CD4-positive, alpha-beta T cell (primary cell): ENCODE measurements at regions not wholly inside any gene's neighbourhood (a gene's known extent, or its start where the extent isn't known, plus 50 kb on each side); places are given as distances from the start of the nearest gene placed in this dataset.

Source experiments
- ATAC-seq: fragments of 200-7000 bp; cut with Tn5 transposase; one replicate; pipeline ENCODE4 v1.10.0; 2022; ENCODE audit warnings: mild to moderate bottlenecking; ENCODE audit not compliant: poor library complexity
- CTCF ChIA-PET: fragments of 350-600 bp; sonication (Branson Sonifier 250); formaldehyde crosslinking; loops from one replicate; lab custom pipeline; 2021; ENCODE audit warnings: antibody characterized with exemption, inconsistent platforms; lab: Charles Lee
- POLR2A ChIA-PET: fragments of 350-600 bp; sonication (Branson Sonifier 250); formaldehyde crosslinking; loops from one replicate; lab custom pipeline; 2021; ENCODE audit warnings: antibody characterized with exemption, inconsistent platforms; lab: Charles Lee
- DNase-seq, 14 experiments: peaks; one replicate each; pipeline ENCODE4 v3.0.0-alpha.2; 2013 to 2020; ENCODE audit warnings: mixed read lengths in 2 of 14
- H3K27ac ChIP-seq, 2 donors: one replicate each; pipeline versions ENCODE4 v1.5.1 to v1.7.0; 2013; ENCODE audit warnings: low read length in 2 of 2, low read depth in 1 of 2, mild to moderate bottlenecking in 1 of 2
- H3K27me3 ChIP-seq, 2 experiments: 1 replicate in 1 of 2; 2 replicates in 1 of 2; pipeline versions ENCODE4 v1.6.1 to v1.7.0; 2013; ENCODE audit warnings: low read length in 2 of 2, control low read depth in 1 of 2, mild to moderate bottlenecking in 1 of 2, moderate library complexity in 1 of 2; ENCODE audit not compliant: insufficient read depth in 2 of 2, control insufficient read depth in 1 of 2
- H3K36me3 ChIP-seq: one replicate; pipeline ENCODE4 v1.6.1; 2013; ENCODE audit warnings: low read length, control low read depth; ENCODE audit not compliant: insufficient read depth
- H3K4me1 ChIP-seq: one replicate; pipeline ENCODE4 v1.6.1; 2013; ENCODE audit warnings: low read length, control low read depth; ENCODE audit not compliant: insufficient read depth
- H3K4me3 ChIP-seq: one replicate; pipeline ENCODE4 v1.5.1; 2013; ENCODE audit warnings: mild to moderate bottlenecking, low read length, moderate library complexity
- H3K9me3 ChIP-seq, 2 experiments: 1 replicate in 1 of 2; 2 replicates in 1 of 2; pipeline versions ENCODE4 v1.6.1 to v1.7.0; 2013; ENCODE audit warnings: low read length in 2 of 2, mild to moderate bottlenecking in 2 of 2, control low read depth in 1 of 2, moderate library complexity in 1 of 2; ENCODE audit not compliant: control insufficient read depth in 1 of 2, insufficient read depth in 1 of 2
- H3K27ac Mint-ChIP-seq: one replicate; pipeline ENCODE4 v1.8.0; 2020; ENCODE audit warnings: mixed read lengths
- H3K27me3 Mint-ChIP-seq: one replicate; pipeline ENCODE4 v1.8.0; 2021; ENCODE audit warnings: mixed read lengths
- H3K36me3 Mint-ChIP-seq: one replicate; pipeline ENCODE4 v1.8.0; 2021; ENCODE audit warnings: low read depth, mixed read lengths
- H3K4me1 Mint-ChIP-seq: one replicate; pipeline ENCODE4 v1.8.0; 2021; ENCODE audit warnings: low read depth, mixed read lengths
- H3K4me3 Mint-ChIP-seq: one replicate; pipeline ENCODE4 v1.8.0; 2020; ENCODE audit warnings: mild to moderate bottlenecking, mixed read lengths
- H3K9me3 Mint-ChIP-seq: one replicate; pipeline ENCODE4 v1.8.0; 2020; ENCODE audit warnings: mixed read lengths
- intact Hi-C, 2 experiments: fragments of 100-400 bp; cut with DNase I in 1 of 2; cut with micrococcal nuclease in 1 of 2; formaldehyde crosslinking; loops; one replicate each; pipeline versions ENCODE4 v1.15.1 to v1.9.0; 2023 to 2025; cut with DNase I, micrococcal nuclease
- TF ChIP-seq, protein P1 (sequence below): fragments of 200-600 bp; IDR thresholded peaks from one replicate; pipeline ENCODE4 v1.8.0; 2022; ENCODE audit warnings: antibody characterized with exemption, mild to moderate bottlenecking

DNA sequence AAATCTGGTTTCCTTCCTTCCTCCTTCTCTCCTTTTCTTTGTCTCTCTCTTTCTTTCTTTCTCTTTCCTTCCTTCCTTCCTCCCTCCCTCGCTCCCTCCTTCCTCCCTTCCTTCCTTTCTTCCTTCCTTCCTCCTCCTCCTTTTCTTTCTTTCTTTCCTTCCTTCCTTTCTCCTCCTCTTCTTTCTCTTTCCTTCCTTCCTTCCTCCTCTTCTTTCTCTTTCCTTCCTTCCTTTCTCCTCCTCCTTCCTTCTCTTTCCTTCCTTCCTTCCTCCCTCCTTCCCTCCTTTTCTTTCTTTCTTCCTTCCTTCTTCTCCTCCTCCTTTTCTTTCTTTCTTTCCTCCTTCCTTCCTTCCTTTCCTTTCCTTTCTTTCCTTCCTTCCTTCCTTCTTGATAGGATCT, 61.2 kb downstream of the VIP start:
- no peaks in the 10 kb centered on the region for H3K27me3 ChIP-seq
- H3K4me3 ChIP-seq, result no peak overlapping the region
- intact Hi-C loops, result no loop called here
- TF ChIP-seq, protein P1, sequence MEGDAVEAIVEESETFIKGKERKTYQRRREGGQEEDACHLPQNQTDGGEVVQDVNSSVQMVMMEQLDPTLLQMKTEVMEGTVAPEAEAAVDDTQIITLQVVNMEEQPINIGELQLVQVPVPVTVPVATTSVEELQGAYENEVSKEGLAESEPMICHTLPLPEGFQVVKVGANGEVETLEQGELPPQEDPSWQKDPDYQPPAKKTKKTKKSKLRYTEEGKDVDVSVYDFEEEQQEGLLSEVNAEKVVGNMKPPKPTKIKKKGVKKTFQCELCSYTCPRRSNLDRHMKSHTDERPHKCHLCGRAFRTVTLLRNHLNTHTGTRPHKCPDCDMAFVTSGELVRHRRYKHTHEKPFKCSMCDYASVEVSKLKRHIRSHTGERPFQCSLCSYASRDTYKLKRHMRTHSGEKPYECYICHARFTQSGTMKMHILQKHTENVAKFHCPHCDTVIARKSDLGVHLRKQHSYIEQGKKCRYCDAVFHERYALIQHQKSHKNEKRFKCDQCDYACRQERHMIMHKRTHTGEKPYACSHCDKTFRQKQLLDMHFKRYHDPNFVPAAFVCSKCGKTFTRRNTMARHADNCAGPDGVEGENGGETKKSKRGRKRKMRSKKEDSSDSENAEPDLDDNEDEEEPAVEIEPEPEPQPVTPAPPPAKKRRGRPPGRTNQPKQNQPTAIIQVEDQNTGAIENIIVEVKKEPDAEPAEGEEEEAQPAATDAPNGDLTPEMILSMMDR, result no peak
- Mint-ChIP-seq H3K9me3 (no peaks in the 10 kb centered on the region), H3K4me3 (no peak overlapping the region), H3K27me3 (no peaks in the 10 kb centered on the region), H3K36me3 (no peaks in the 10 kb centered on the region), H3K4me1 (no peaks in the 10 kb centered on the region), H3K27ac (no peak overlapping the region)
- POLR2A ChIA-PET, result no interaction called here
- no peaks in the 10 kb centered on the region for H3K36me3 ChIP-seq
- H3K4me1 ChIP-seq, result no peaks in the 10 kb centered on the region
- DNase-seq (no peak), ATAC-seq (no peak)
- no peaks in the 10 kb centered on the region for H3K9me3 ChIP-seq
- no peak overlapping the region for H3K27ac ChIP-seq
- CTCF ChIA-PET, result no interaction called here

DNA sequence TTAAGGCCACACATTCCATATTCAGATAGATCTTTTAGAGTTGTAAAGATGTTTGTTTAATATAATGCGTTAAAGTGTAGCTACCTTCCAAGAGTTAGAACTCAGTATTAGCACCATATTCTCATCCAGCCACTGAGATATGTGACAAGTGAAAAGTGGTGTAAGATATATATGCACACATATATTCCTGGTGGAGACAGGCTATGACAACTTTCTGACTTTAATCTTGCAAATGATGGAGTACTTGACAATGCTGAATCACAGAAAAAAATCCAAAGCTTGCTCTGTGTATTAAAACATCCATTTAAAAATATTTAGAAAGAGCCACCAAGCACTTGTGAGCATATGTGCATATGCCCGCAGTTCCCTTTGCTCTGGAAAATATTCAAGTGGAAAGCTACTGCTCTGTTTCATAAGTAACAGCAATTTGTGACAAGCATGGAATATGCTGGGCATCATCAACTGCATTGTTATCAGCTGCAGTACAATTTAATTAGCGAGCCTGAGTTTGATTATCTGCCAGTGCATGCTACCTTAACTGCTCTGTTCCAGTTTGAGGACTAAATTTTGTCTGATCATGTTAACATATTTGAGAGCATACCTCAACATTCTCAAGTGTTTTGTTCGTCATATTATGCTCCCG, 64.8 kb downstream of the VIP start:
- Mint-ChIP-seq H3K27ac (no peak overlapping the region), H3K9me3 (no peaks in the 10 kb centered on the region), H3K4me3 (no peak overlapping the region), H3K36me3 (no peaks in the 10 kb centered on the region), H3K27me3 (peaks cover 17% of the 10 kb centered on the region), H3K4me1 (no peaks in the 10 kb centered on the region)
- Histone ChIP-seq H3K9me3 (no peaks in the 10 kb centered on the region), H3K27me3 (no peaks in the 10 kb centered on the region), H3K27ac (no peak overlapping the region), H3K4me1 (no peaks in the 10 kb centered on the region), H3K4me3 (no peak overlapping the region), H3K36me3 (no peaks in the 10 kb centered on the region)
- ChIA-PET POLR2A (interaction anchor here (0.6 kb wide), 1 partner anchor 1649 kb away, joined by 6 read pairs; no protein-coding TSS in a partner anchor), CTCF (interaction anchor here (0.7 kb wide), 1 partner anchor 9 kb away, joined by 3 read pairs; no protein-coding TSS in a partner anchor)
- ATAC-seq, result no peak
- TF ChIP-seq, protein P1, result no peak
- intact Hi-C loops, result no loop called here
- DNase-seq, result no peak

DNA sequence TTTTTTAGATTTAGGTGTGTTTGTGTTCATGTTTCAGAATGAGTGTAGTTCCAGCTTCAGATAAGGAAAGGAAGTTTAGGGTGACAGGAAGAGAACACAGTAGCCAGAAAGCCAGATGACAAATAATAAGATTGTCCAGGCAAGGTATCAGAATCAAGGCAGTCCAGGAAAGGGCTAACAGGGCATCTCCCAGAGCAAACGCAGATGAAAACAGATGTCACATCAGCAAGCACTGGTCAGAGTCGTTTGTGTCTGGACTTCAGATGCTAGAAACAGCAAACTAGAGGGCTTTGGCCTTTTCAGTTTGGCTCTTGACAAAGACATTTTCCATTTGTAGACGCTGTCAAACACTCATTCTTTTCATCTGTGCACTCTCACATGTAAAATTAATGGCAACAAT, 65.5 kb downstream of the VIP start:
- H3K4me3 ChIP-seq, result no peak overlapping the region
- intact Hi-C loops, result no loop called here
- Mint-ChIP-seq H3K9me3 (no peaks in the 10 kb centered on the region), H3K4me3 (no peak overlapping the region), H3K27me3 (peaks cover 17% of the 10 kb centered on the region), H3K36me3 (no peaks in the 10 kb centered on the region), H3K4me1 (no peaks in the 10 kb centered on the region), H3K27ac (no peak overlapping the region)
- no peak for ATAC-seq
- H3K27ac ChIP-seq, result no peak overlapping the region
- CTCF ChIA-PET, result interaction anchor here (0.7 kb wide), 1 partner anchor 9 kb away, joined by 3 read pairs; no protein-coding TSS in a partner anchor
- H3K9me3 ChIP-seq, result no peaks in the 10 kb centered on the region
- POLR2A ChIA-PET, result interaction anchor here (0.6 kb wide), 1 partner anchor 1650 kb away, joined by 6 read pairs; no protein-coding TSS in a partner anchor
- DNase-seq, result no peak
- no peaks in the 10 kb centered on the region for H3K4me1 ChIP-seq
- H3K27me3 ChIP-seq, result no peaks in the 10 kb centered on the region
- no peaks in the 10 kb centered on the region for H3K36me3 ChIP-seq
- TF ChIP-seq, protein P1, result no peak
